K562 (cell line): ENCODE measurements at regions not wholly inside any gene's neighbourhood (a gene's known extent, or its start where the extent isn't known, plus 50 kb on each side); places are given as distances from the start of the nearest gene placed in this dataset.

Experiments used
- CEBPB ChIP-seq: fragments of 450-650 bp; IDR thresholded peaks from 2 replicates; pipeline ENCODE4 v1.6.1; 2016; ENCODE audit warnings: missing genetic modification characterization, missing compliant biosample characterization
- EZH2 ChIP-seq: IDR thresholded peaks from 2 replicates; pipeline ENCODE4 v1.6.1; 2012; ENCODE audit warnings: low read depth, mild to moderate bottlenecking, inconsistent platforms, low read length, borderline replicate concordance
- IRF1 ChIP-seq: sonication (generic); formaldehyde crosslinking; IDR thresholded peaks from 2 replicates; pipeline ENCODE4 v1.8.0; 2022; ENCODE audit warnings: missing genetic modification reagents, mild to moderate bottlenecking, borderline replicate concordance
- KDM4B ChIP-seq, 2 experiments: fragments of 450-650 bp in 1 of 2; sonication (generic) in 1 of 2; IDR thresholded peaks; 2 replicates each; pipeline ENCODE4 v1.6.1; 2016 to 2017; ENCODE audit warnings: borderline replicate concordance in 2 of 2, antibody characterized with exemption in 1 of 2, low read depth in 1 of 2, mild to moderate bottlenecking in 1 of 2
- POLR2A ChIP-seq: fragments of 450-650 bp; conservative IDR thresholded peaks from 2 replicates; pipeline ENCODE4 v1.6.1; 2016
- POLR2AphosphoS5 ChIP-seq: IDR thresholded peaks from 2 replicates; pipeline ENCODE4 v1.6.1; 2011; ENCODE audit warnings: mild to moderate bottlenecking, low read depth, low read length, moderate library complexity; ENCODE audit not compliant: control insufficient read depth, insufficient read depth
- POLR2B ChIP-seq: fragments of 450-650 bp; IDR thresholded peaks from 2 replicates; pipeline ENCODE4 v1.6.1; 2018; ENCODE audit warnings: low read depth; ENCODE audit not compliant: partially characterized antibody
- RAD51 ChIP-seq: fragments of 450-650 bp; IDR thresholded peaks from 2 replicates; pipeline ENCODE4 v1.7.1; 2016; ENCODE audit warnings: low read depth, mild to moderate bottlenecking, borderline replicate concordance
- TEAD4 ChIP-seq, 2 experiments: sonication (generic) in 1 of 2; formaldehyde crosslinking in 1 of 2; IDR thresholded peaks; 2 replicates each; pipeline versions ENCODE4 v1.6.1 to v1.8.0; 2012 to 2022; ENCODE audit warnings: borderline replicate concordance in 1 of 2, inconsistent platforms in 1 of 2, low read length in 1 of 2, mild to moderate bottlenecking in 1 of 2, missing genetic modification reagents in 1 of 2
- ZNF239 ChIP-seq: fragments of 250-450 bp; sonication (Bioruptor Pico); IDR thresholded peaks from 2 replicates; pipeline ENCODE4 v1.4.0; 2020; ENCODE audit warnings: mild to moderate bottlenecking
- ZNF586 ChIP-seq: fragments of 450-650 bp; formaldehyde crosslinking; conservative IDR thresholded peaks from 2 replicates; pipeline ENCODE4 v1.4.0; 2020; ENCODE audit warnings: mild to moderate bottlenecking, moderate library complexity

- no peak for TF ChIP-seq POLR2B
- TF ChIP-seq KDM4B (IDR thresholded peaks at IDR 0.05; ENCODE audit: borderline replicate concordance in 2 of 2, low read depth in 1 of 2), result no peak
- no peak for TF ChIP-seq EZH2
- no peak for TF ChIP-seq POLR2A
- TF ChIP-seq ZNF239 (CRISPR knock-in tag), result no peak
- no peak for TF ChIP-seq CEBPB (tag)
- TF ChIP-seq IRF1 (CRISPR knock-in tag), result no peak
- no peak for TF ChIP-seq RAD51
- TF ChIP-seq ZNF586 (CRISPR knock-in tag), result no peak
- no peak for TF ChIP-seq POLR2AphosphoS5
- TF ChIP-seq TEAD4 (IDR thresholded peaks at IDR 0.05; ENCODE audit: low read length), result no peak
- TF ChIP-seq TEAD4 (CRISPR knock-in tag; IDR thresholded peaks at IDR 0.05; ENCODE audit: borderline replicate concordance), result no peak
These were observed 217.2 kb upstream of the SLC10A2 start for GRCh38 chr13:103283451-103283820.
